RWPE1 (cell line): ENCODE measurements at regions not wholly inside any gene's neighbourhood (a gene's known extent, or its start where the extent isn't known, plus 50 kb on each side); places are given as distances from the start of the nearest gene placed in this dataset.

Experiments used
- CTCF ChIA-PET: fragments of 350-600 bp; sonication (Branson Sonifier 250); formaldehyde crosslinking; extraction: SDS; loops from one replicate; lab custom pipeline; 2021; lab: Yijun Ruan, JAX
- POLR2A ChIA-PET: fragments of 400-600 bp; formaldehyde crosslinking; extraction: SDS; loops from one replicate; lab custom pipeline; 2020; ENCODE audit warnings: antibody characterized with exemption; ENCODE audit not compliant: low non-redundant PET; lab: Yijun Ruan, JAX
- DNase-seq: peaks from one replicate; pipeline ENCODE4 v3.0.0; 2012; ENCODE audit warnings: low spot score
- H3K27ac ChIP-seq: fragments of 450-650 bp; 2 replicates; pipeline ENCODE4 v1.5.1; 2017
- CTCF ChIP-seq: fragments of 450-650 bp; conservative IDR thresholded peaks from 2 replicates; pipeline ENCODE4 v1.5.1; 2017; ENCODE audit warnings: low read depth, mild to moderate bottlenecking

GRCh38 chr2:16537347-16537746, 128.3 kb downstream of the CYRIA start:
- DNase-seq = peak; percentile 81
- TF ChIP-seq CTCF = no peak
- CTCF ChIA-PET = no interaction called here
- H3K27ac ChIP-seq = no peak overlapping the region
- POLR2A ChIA-PET = no interaction called here

GRCh38 chr2:16526193-16526592, 139.4 kb downstream of the CYRIA start:
- ChIA-PET POLR2A (no interaction called here), CTCF (interaction anchor here (0.6 to 1.3 kb wide), 4 partner anchors 82 to 1890 kb away, joined by 3 to 5 read pairs (median 4); no protein-coding TSS in a partner anchor)
- H3K27ac ChIP-seq = no peak overlapping the region
- no peak for TF ChIP-seq CTCF
- DNase-seq = no peak

- DNase-seq = peak; percentile 27
- TF ChIP-seq CTCF = no peak
- H3K27ac ChIP-seq = no peak overlapping the region
- CTCF ChIA-PET = interaction anchor here (0.5 to 1.3 kb wide), 8 partner anchors 16 to 411 kb away, joined by 3 to 5 read pairs (median 3); no protein-coding TSS in a partner anchor
- POLR2A ChIA-PET = no interaction called here
These were observed 140.3 kb downstream of the CYRIA start for GRCh38 chr2:16525265-16525887.

GRCh38 chr2:16523711-16524110, 141.9 kb downstream of the CYRIA start:
- POLR2A ChIA-PET = no interaction called here
- CTCF ChIA-PET = no interaction called here
- no peak for TF ChIP-seq CTCF
- no peak overlapping the region for H3K27ac ChIP-seq
- no peak for DNase-seq

GRCh38 chr2:16522031-16522831, 143.4 kb downstream of the CYRIA start:
- no peak for TF ChIP-seq CTCF
- DNase-seq = no peak
- ChIA-PET CTCF (no interaction called here), POLR2A (no interaction called here)
- H3K27ac ChIP-seq = no peak overlapping the region

GRCh38 chr2:16520891-16521290, 144.7 kb downstream of the CYRIA start:
- no peak for DNase-seq
- H3K27ac ChIP-seq = no peak overlapping the region
- no peak for TF ChIP-seq CTCF
- CTCF ChIA-PET = interaction anchor here (0.6 to 1.2 kb wide), 2 partner anchors 11 to 88 kb away, joined by 3 to 4 read pairs; no protein-coding TSS in a partner anchor
- POLR2A ChIA-PET = no interaction called here
